ENCODE measurements at regions not wholly inside any gene's neighbourhood (a gene's known extent, or its start where the extent isn't known, plus 50 kb on each side); places are given as distances from the start of the nearest gene placed in this dataset.

- H3K27ac ChIP-seq = no peak overlapping the region
- TF ChIP-seq CTCF (conservative IDR thresholded peaks at IDR 0.05) = no peak
These were observed 1176.2 kb downstream of the DNAJB9 start for GRCh38 chr7:109745677-109746410.

- no peak for TF ChIP-seq CTCF (conservative IDR thresholded peaks at IDR 0.05)
- no peak overlapping the region for H3K27ac ChIP-seq
These were observed 1181.6 kb downstream of the DNAJB9 start for GRCh38 chr7:109751241-109751640.

- TF ChIP-seq CTCF (conservative IDR thresholded peaks at IDR 0.05) = no peak
- no peak overlapping the region for H3K27ac ChIP-seq
These were observed 1182.4 kb downstream of the DNAJB9 start for GRCh38 chr7:109752068-109752467.

GRCh38 chr7:109757713-109758112 lies 1188.0 kb downstream of the DNAJB9 start:
- TF ChIP-seq CTCF (conservative IDR thresholded peaks at IDR 0.05) = no peak
- no peak overlapping the region for H3K27ac ChIP-seq

- TF ChIP-seq CTCF (conservative IDR thresholded peaks at IDR 0.05) = no peak
- no peak overlapping the region for H3K27ac ChIP-seq
These were observed 1193.9 kb downstream of the DNAJB9 start for GRCh38 chr7:109763611-109764010.

GRCh38 chr7:109772161-109772560 lies 1202.5 kb downstream of the DNAJB9 start:
- H3K27ac ChIP-seq = no peak overlapping the region
- no peak for TF ChIP-seq CTCF (conservative IDR thresholded peaks at IDR 0.05)

GRCh38 chr7:109782806-109783205 lies 1213.1 kb downstream of the DNAJB9 start:
- no peak for TF ChIP-seq CTCF (conservative IDR thresholded peaks at IDR 0.05)
- H3K27ac ChIP-seq = no peak overlapping the region

Measured in VCaP (cell line).